COLO668 (cell line): ENCODE measurements at regions not wholly inside any gene's neighbourhood (a gene's known extent, or its start where the extent isn't known, plus 50 kb on each side); places are given as distances from the start of the nearest gene placed in this dataset.

Source experiments
- DNase-seq: peaks from one replicate; lab custom pipeline; 2025; ENCODE audit not compliant: unreplicated experiment; lab: John Stamatoyannopoulos, UW

DNA sequence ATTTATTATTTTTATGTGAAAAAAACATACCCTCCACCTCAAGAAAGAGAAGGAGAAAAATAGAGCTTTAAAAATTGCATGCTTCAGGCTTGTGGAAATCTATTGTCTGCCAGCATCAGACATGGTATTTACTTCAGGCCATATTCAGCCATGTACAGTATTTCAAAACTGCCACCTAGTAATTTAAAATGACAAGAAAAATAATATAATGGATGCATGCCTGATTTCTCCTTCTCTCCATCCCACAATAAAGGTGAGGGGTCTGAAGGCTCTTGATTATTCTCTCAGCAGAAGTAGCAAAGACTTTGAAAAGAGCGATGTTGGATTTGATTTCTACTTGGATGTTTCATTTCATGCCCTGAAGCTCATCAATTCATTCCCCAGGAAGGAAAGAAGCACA is 250.7 kb downstream of the TBC1D4 start:
- no peak for DNase-seq

DNA sequence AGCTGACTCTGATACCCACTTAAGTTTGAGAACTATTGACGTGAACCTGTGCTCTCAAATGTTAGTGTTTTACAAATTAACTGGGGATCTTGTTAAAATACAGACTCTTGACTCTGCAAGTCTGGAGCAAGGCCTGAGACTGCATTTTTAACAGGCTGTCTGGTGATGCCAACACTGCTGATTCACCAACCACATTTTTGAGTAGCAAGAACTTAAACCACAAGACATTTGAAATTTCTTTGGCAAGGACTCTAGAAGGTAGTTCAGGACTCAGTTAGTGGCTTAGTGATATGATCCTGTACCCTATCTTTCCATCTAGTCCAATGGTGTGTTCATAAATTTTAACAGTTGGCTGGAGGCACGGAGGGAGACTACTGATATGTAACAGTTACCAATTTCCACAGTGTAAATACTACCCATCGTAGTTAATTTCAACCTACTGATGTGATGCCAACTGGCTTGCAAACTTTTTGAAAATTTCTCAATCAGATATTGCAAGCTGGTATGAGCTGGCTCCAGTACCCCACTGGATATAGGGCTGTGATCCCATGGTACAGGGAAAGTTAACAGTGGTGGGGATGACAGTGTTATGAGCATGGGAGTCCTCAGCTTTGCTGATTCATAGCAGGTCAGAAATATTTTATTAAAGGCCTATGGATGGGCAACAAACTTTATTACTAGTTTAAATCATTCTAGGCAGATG is 255.1 kb downstream of the TBC1D4 start:
- DNase-seq: no peak

DNA sequence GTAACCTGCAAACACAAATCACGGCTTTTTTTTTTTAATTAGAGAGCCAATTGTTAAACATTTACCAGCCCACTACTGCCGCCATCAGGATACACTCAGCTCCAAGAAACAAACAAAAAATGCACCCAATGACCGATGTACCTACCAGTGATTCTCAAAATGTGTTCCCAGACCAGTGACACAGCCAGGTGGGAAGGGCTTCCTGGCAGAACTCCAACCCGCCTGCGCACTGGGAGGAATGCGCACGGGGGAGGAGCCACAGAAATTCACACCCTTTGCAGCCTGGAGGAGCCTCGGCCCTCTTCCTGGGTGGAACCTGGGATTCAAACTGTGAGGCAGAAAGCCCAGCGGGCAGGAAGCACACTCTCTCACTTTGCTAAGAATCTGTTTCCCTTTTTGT is 255.9 kb downstream of the TBC1D4 start:
- no peak for DNase-seq

DNA sequence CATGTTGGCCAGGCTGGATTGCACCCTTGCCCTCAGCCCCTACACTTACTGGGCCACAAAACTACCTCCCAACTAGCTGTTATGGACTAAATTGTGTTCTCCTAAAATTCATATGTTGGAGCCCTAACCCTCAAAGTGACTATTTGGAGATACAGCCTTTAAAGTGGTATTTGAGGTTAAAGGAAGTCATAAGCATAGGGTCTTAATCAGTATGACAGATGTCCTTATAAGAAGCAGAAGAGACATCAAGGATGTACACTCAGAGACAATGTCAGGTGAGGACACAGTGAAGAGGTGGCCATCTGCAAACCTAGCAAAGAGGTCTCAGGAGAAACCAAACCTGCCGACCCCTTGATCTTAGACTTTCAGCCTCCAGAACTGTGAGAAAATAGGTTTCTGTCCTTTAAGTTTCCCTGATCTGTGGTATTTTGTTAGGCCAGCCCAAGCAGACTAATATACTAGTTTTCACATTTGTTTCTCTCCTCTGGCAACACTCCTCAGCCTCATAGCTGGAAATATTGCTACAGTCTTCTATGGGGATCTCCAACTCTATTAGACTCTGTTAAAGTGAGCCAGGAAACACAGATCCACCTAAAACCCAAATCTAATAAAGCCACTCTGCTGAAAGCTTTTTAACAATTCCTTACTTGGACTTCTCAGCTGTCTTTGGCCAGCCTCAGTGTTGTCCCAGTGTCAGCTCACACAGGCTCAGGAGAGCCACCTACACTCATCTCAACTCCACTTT is 256.5 kb downstream of the TBC1D4 start:
- DNase-seq: no peak

DNA sequence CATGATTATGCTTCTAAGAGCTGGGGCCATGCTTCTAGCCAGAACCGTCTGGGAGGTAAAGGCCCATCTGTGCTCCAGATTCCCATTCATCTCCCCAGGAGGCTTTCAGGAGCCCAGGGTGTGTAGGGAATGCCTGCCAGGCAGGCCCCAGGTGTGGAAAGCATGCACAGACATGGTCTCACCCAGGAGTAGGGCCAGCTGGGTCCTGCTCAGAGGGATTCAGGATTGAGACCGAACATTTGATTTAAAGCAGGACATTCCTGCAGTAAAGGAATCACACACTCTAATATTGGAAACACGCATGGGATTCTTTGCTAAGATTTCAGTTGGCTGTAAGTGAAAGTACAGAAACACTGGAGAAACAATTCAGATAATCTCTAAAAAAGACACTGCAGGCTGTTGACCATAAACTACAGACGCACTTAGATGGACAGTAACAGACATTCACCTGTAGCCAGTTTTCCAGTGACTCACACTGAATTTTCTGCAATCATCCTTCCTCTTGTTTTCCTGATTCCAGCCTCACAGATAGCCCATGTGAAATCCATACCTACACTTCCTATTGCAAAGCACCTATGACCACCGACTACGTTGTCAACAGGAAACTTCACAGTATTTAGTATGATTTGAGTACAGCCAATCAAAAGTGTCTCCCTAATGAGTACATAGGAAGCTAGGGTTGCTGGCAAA is 257.8 kb downstream of the TBC1D4 start:
- DNase-seq: no peak

DNA sequence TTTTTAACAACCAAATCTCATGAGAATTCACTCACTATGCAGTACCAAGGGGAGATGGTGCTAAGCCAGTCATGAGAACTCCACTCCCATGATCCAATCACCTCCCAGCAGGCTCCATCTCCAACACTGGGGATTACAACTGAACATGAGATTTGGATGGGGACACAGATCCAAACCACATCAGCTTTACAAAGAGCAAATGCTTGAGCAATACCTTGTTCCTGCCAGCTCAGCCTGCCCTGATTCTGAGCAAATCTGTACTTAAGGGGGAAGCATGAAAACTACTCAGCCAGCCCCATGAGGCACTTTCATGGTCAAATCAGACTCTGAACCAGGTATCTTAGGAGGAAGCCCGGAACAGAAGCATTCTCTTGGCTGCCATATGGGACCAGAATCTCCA is 259.9 kb downstream of the TBC1D4 start:
- no peak for DNase-seq

DNA sequence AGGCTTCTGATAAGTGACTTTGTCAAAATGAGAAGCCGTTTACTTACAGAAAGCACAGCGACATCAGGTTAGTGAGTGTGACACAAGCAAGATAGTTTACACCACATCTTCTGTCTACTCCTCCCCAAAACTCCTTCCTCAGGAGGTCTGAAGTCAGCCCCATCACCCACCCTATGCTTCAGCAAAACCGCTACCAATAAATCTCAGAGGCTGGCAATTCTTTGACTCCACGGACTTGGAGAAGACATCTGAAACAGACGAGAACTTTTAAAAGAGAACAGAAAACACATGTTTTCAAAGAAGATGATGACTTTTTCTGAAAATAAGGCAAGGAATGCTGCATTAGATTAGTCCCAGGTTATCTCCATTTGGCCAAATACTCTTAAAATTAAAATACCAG is 261.1 kb downstream of the TBC1D4 start:
- DNase-seq: no peak

DNA sequence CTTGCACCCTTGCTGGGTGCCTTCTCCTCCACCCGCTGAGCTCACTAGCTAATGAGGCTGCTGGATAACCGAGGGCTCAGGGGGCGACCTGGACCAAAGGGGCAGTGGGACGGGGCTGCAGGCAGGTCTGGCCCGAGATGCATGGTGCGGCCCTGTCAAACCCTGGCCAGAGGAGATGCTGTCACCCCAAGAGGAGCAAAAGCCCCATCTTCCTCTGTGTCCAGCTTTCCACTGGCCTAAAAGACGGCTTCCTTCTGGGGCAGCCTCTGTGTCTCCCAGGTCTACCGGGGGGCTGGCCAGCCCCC is 261.8 kb downstream of the TBC1D4 start:
- no peak for DNase-seq

DNA sequence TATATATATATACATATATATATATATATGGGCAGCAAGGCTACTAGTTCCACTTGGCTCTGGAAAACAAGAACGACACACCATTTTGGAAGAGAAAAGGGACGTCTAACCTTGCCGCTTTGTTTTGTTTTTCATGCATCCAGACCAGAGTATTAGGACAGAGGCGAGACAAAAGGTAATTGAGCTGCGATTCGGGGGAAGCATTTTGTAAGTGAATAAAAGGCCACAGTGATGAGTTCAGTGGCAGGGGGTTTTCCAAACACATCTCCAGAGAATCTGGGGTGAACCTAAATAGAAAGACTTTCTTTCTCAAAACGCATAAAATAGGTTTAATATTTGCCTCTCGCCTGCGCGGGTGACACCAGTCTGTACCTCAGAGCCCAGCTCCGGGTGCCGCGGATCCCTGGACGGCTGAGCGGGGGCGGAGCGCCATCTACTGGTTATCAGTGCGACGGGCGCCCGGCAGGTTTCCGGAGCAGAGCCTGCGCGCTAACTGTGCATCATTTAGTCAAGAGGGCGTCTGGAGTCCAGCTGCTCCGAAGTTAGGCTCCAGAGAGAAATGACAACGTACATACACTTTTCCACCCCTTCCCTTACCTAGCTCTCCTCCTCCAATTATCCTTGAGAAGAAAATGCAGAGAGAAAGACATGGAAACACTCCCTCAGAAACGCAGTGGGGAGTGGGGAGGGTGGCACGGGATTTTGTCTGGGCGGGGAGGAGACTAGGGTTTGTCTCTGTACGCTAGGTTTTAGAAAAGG is 262.3 kb downstream of the TBC1D4 start:
- peak; percentile 86 for DNase-seq

DNA sequence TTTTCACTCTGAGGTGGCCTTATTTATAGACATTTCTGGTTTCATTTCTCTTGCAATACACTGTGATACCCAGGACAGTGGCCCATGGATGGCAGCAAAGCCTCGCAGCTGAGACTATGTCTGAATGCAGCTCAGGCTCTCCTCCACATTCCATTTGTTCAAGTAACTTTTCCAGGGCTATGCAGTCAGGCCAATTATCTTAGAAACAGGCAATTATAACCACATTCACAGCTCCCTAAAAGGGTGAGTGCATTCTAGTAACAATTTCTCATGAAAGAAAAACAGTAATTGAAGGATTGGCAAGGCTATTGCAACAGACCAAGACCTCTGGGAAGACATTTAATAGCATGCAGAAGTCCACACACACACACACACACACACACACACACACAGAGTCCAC is 264.0 kb downstream of the TBC1D4 start:
- no peak for DNase-seq

DNA sequence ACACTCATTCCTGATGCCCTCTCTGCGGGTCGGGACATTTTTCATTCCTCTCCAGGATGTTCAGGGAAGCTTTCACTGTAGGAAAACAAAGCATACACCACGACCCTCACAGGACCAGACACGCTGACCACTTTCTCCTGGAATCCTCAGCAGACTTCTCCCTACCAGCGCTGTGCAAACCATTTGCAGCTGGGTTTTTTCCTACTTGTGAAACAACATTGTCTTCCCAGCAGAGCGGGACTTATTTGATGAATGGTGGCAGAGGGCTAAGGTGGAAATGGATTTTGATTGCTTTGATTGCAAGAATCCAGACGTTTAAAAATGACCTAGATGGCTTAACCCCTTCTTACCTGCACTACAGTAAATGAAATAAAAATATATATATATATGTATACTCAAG is 265.9 kb downstream of the TBC1D4 start:
- no peak for DNase-seq

DNA sequence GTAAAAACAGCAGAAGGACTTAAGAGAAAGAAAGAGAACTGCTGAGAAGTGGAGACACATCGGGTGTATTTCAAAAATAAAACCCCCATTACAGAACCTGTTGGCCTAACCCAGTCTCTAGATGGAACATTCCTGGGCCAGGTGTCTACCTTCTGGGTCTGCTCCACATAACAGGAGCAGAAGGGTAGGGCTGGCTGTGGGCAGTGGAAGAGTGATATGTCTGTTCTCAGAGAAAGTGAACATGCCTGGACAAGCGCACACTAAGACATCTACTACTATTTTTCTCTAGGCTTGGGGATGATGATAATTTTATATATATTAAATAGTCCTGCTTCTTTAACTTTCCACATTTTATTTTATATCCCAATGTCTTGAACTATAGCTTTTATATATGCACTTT is 267.1 kb downstream of the TBC1D4 start:
- no peak for DNase-seq

DNA sequence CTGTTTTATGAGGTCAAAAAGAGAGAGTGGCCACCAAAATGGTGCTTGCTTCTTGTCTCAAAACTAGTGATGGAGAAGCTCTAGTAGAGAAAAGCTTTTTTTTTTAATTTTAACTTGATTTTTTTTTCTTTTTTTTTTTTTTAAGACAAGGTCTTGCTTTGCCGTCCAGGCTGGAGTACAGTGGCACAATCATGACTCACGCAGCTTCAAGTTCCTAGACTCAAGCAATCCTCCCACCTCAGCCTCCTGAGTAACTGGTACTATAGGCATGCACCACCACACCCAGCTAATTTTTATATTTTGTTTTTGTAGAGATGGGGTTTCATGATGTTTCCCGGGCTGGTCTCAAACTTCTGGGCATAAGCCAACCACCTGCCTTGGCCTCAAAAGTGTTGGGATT is 279.0 kb downstream of the TBC1D4 start:
- DNase-seq: no peak

DNA sequence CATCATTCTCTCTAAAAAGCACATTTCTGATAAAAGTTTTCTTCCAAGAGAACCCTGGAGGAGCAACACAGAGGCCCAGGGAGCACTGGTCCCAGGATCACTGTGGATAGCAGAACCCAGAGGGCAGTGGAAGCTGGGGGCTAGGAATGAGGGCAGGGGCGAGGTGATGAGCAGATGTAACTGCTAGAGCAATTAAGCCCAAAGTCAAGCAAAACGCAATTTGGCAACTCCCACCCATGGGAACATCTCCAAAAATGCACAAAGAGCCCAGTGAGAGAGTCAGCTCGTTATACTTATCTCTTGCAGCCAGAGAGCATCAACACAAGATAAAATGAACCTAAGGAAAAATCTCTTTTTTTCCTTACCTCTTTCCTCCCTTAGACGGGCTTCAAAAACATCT is 284.2 kb downstream of the TBC1D4 start:
- no peak for DNase-seq

DNA sequence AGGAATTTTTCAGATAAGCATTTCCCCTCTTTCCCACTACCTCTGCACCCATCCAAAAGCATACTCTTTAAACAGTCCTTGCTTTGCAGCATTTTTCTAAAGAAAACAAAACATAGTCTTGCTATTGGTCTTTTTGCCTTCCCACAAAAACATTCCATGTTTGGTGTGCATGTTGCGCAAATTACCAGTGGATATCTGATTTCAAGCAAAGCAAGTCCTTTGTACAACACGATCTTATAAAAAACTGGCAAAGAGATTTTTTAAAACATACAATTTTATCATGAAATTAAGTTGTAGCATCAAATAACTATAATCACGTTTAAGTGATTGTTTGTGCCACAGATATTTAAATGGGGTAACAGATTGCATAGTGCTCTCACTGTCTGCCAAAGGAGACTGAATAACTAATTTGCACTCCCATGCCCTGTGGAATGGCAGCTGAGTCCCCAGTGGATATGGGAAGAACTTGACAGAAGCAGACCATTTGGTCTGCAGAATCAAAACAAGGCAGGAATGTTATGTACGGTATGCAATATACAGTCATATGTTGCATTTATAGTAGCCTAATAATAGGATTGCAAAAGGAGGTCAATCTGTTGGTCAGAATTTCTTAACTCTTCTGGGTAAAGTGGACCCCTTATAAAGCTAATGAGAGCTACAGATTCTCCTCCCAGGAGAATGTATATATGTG is 285.7 kb downstream of the TBC1D4 start:
- no peak for DNase-seq

DNA sequence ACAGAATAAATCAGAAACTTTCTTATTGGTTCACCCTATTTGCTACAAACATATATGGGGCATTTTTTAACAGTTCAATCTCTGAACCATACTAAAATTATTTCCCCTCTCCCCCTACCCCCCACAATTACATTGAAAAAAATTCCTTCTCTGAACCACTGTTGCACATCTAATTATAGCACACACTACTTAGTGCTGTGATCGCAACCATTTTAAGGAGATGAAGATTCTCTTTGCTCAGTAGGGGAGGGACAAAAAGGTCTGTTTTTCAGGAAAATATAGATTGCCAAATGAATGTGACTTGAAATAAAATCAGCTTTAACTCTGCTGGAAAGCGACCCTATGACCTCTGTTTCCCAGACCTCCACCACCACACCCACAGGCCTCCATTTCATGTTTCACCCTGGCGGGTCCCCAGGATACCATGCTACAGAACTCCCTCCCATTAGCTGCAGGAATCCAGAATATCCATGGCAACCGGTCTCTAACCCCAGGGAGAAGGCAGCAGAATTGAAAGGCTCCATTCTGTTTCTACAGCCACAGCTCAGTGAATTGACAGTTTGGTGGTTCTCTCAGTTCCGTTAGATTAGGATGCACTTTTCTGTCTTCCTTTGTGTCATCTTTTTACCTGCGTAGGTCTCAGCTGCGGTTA is 286.3 kb downstream of the TBC1D4 start:
- DNase-seq: no peak

DNA sequence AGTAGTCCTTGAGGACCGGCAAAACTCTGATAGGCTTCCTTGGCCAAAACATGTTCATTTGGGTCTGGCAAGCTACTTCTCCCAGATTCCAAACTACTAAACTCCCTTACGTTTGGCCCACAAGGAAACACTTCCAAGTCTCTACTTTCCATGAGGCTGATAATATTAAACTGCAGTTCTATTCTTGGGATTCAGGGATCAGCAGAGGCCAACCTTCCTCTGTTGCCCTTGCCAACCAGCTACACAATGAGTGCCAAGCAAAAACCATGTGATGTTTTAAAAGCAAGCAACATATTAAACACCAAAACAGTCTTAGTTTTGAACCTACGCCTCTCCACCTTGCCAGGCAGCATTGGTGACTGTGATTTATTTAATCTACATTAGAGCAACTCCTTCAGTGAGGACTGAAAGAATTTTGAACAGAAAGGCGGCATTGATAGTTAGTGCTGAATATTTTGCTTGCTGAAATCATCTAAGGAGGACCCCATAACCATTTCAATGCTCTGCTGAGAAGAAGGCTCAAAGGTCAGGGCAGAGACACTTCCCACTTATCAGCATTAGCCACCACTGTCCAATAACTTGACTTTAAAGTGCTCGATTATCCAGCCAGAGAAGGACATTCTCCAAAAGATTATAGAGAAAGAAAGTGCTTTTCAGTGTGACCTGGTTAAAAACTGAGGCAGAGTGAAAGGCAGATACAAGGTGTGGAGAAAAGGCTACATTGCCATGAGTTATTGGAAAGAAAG is 287.1 kb downstream of the TBC1D4 start:
- no peak for DNase-seq

DNA sequence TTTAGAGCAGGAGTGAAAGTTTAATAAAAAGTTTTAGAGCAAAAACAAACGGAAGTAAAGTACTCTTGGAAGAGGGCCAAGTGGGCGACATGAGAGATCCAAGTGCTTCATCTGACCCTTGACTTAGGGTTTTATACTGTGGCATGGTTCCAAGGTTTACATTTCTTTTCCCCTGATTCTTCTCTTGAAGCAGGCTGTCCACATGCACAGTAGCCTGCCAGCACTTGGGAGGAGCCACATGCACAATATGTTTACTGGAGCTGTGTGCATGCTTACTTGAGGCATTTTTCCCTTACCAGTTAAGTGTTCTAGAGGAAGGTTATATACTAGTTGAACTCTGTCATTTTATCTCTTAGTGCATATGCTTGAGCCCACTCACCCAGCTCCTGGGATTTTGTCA is 295.6 kb downstream of the TBC1D4 start:
- no peak for DNase-seq

DNA sequence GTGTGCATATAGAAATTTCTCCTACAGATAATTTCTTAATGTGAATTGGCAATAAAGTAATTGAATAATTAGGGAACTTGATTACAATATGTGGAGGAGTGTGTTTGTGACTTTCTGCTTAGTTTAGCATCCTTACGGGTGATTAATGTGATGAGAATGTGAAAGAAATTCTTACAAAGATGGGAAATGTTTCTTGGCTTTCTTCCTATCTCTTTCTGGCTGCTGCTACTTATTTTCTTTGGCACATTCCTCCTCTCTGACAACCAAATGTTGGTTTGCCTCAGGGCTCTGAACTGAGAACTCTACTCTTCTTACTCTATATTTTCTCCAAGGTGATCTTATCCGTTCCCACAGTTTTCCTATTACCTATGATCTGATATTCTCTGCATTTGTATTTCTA is 300.1 kb downstream of the TBC1D4 start:
- no peak for DNase-seq
